ENCODE measurements at regions not wholly inside any gene's neighbourhood (a gene's known extent, or its start where the extent isn't known, plus 50 kb on each side); places are given as distances from the start of the nearest gene placed in this dataset.

DNA sequence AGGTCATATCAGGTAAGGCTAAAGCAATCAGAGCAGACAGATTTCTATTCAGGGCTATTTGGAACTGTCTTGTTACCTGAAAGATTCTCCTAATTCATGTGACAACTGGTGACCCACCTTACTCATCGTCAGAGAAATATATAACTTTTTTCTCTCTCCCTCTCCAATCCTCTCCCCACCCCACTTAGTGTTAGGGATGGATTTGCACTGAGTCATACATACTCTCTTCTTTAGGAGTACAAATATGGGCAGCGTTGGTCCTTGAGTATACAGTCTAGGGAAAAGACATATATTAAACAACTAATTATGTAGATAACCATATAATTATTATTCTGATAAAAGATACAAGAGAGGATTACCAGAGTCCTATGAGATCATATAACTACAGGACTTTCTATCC, 246.3 kb downstream of the HHIPL2 start:
- H3K9me3 ChIP-seq (ENCODE audit: control insufficient read depth, low read length) = no peaks in the 10 kb centered on the region
- no peak overlapping the region for H3K4me3 ChIP-seq (ENCODE audit: insufficient read depth, low read depth, low read length)
- WGBS, 2 experiments = 78 to 100% methylated on average over 1 of the region's 2 CpGs
- no peaks in the 10 kb centered on the region for H3K27me3 ChIP-seq (ENCODE audit: control insufficient read depth, insufficient read depth, low read length, poor library complexity, severe bottlenecking)
- no peaks in the 10 kb centered on the region for H3K36me3 ChIP-seq (ENCODE audit: control insufficient read depth, insufficient read depth, low read length)
- H3K4me1 ChIP-seq (ENCODE audit: control insufficient read depth, insufficient read depth, low read length) = no peaks in the 10 kb centered on the region
- no peak overlapping the region for H3K27ac ChIP-seq (ENCODE audit: insufficient read depth, low read depth, low read length, poor library complexity, severe bottlenecking)

DNA sequence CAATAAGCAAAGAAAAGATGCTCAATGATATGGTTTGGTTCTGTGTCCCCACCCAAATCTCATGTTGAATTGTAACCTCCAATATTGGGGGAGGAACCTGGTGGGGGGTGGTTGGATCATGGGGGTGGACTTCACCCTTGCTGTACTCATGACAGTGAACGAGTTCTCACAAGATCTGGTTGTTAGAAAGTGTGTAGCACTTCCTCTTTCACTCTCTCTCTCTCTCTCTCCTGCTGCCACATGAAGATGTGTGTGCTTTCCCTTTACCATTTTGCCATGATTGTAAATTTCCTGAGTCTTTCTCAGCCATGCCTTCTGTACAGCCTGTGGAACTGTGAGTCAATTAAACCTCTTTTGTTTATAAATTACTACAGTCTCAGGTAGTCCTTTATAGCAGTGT, 248.4 kb downstream of the HHIPL2 start:
- Histone ChIP-seq H3K27me3 (ENCODE audit: control insufficient read depth, insufficient read depth, low read length, poor library complexity, severe bottlenecking) (no peaks in the 10 kb centered on the region), H3K36me3 (ENCODE audit: control insufficient read depth, insufficient read depth, low read length) (no peaks in the 10 kb centered on the region), H3K4me1 (ENCODE audit: control insufficient read depth, insufficient read depth, low read length) (no peaks in the 10 kb centered on the region), H3K9me3 (ENCODE audit: control insufficient read depth, low read length) (no peaks in the 10 kb centered on the region), H3K4me3 (ENCODE audit: insufficient read depth, low read depth, low read length) (no peak overlapping the region), H3K27ac (ENCODE audit: insufficient read depth, low read depth, low read length, poor library complexity, severe bottlenecking) (no peak overlapping the region)
- 100% methylated on average over 1 of the region's 1 CpG for WGBS, 2 experiments

DNA sequence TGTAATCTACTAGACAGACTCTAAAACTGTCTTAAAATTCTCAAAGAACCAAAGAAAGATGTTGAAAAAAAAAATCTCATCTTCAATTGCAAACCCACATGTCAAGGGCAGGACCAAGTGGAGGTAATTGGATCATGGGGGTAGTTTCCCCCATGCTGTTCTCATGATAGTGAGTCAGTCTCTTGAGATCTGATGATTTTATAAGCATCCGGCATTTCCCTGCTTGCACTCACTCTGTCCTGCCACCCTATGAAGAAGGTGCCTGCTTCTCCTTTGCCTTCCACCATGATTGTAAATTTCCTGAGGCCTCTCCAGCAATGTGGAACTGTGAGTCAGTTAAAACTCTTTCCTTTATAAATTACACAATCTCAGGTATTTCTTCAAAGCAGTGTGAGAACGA, 257.0 kb downstream of the HHIPL2 start:
- Histone ChIP-seq H3K9me3 (ENCODE audit: control insufficient read depth, low read length) (no peaks in the 10 kb centered on the region), H3K4me3 (ENCODE audit: insufficient read depth, low read depth, low read length) (no peak overlapping the region), H3K27me3 (ENCODE audit: control insufficient read depth, insufficient read depth, low read length, poor library complexity, severe bottlenecking) (no peaks in the 10 kb centered on the region), H3K36me3 (ENCODE audit: control insufficient read depth, insufficient read depth, low read length) (no peaks in the 10 kb centered on the region), H3K27ac (ENCODE audit: insufficient read depth, low read depth, low read length, poor library complexity, severe bottlenecking) (no peak overlapping the region), H3K4me1 (ENCODE audit: control insufficient read depth, insufficient read depth, low read length) (no peaks in the 10 kb centered on the region)
- 91 to 93% methylated on average over 2 of the region's 2 CpGs for WGBS, 2 experiments

DNA sequence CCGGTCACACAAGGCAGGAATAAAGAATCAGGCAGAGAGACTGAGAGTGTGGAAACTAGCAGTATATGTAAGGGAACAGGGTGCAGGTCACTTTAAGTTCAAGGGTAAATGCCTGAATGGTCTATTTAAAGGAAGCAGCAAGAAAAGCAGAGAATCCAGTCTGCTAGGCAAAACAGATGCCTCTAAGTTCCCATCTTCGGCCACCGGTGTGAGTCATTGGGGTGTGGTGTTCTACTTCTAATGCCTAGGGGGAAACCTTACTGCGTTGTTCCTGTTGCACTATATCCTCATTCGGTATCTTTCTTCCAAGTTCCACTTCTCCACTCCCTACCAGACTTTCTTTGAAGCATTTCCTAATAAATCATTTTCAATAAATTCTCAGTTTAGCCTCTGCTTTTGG, 259.9 kb downstream of the HHIPL2 start:
- Histone ChIP-seq H3K9me3 (ENCODE audit: control insufficient read depth, low read length) (no peaks in the 10 kb centered on the region), H3K4me1 (ENCODE audit: control insufficient read depth, insufficient read depth, low read length) (no peaks in the 10 kb centered on the region), H3K4me3 (ENCODE audit: insufficient read depth, low read depth, low read length) (no peak overlapping the region), H3K36me3 (ENCODE audit: control insufficient read depth, insufficient read depth, low read length) (no peaks in the 10 kb centered on the region), H3K27ac (ENCODE audit: insufficient read depth, low read depth, low read length, poor library complexity, severe bottlenecking) (no peak overlapping the region), H3K27me3 (ENCODE audit: control insufficient read depth, insufficient read depth, low read length, poor library complexity, severe bottlenecking) (no peaks in the 10 kb centered on the region)
- 86 to 87% methylated on average over 5 of the region's 5 CpGs for WGBS, 2 experiments

DNA sequence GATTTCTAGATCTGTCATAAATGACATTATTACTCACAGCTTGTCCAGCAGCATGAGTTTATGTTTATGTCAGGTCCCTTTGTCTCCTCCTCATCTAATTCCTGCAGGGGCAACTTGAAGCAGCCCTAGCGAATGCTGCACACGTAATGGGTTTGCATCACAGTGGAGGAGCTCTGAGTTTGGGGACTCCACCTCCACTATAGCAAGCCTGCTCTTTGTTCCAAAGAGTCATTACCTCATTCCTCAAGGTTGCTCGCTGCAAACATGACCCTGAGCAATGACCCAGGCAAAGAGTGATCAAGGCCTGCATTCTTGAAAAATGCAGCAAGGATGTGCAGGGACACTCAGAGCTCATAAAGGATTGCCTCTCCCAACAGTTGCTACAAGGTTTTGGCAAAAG, 261.9 kb downstream of the HHIPL2 start:
- H3K36me3 ChIP-seq (ENCODE audit: control insufficient read depth, insufficient read depth, low read length) = no peaks in the 10 kb centered on the region
- no peak overlapping the region for H3K27ac ChIP-seq (ENCODE audit: insufficient read depth, low read depth, low read length, poor library complexity, severe bottlenecking)
- H3K9me3 ChIP-seq (ENCODE audit: control insufficient read depth, low read length) = no peaks in the 10 kb centered on the region
- no peak overlapping the region for H3K4me3 ChIP-seq (ENCODE audit: insufficient read depth, low read depth, low read length)
- 81 to 85% methylated on average over 3 of the region's 3 CpGs for WGBS, 2 experiments
- H3K4me1 ChIP-seq (ENCODE audit: control insufficient read depth, insufficient read depth, low read length) = no peaks in the 10 kb centered on the region
- no peaks in the 10 kb centered on the region for H3K27me3 ChIP-seq (ENCODE audit: control insufficient read depth, insufficient read depth, low read length, poor library complexity, severe bottlenecking)

DNA sequence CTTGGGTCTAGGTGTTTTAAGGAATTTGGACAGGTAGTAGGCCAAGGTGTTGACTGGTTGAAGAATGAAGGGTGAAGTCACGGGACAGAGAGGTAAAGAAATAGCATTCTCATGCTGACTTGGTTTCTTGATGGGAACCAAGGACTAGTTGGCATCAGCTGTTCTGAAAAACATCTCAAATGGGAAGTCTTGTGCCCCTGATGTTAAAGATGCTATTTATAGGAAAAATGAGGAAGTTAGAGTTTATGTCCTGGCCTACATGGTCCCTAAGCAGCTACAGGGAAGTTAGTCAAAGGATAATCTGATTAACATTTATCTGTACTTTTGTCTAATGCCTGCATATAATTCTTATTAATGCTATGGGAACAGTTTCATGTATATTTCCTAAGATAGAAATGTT, 262.4 kb downstream of the HHIPL2 start:
- Histone ChIP-seq H3K9me3 (ENCODE audit: control insufficient read depth, low read length) (no peaks in the 10 kb centered on the region), H3K27me3 (ENCODE audit: control insufficient read depth, insufficient read depth, low read length, poor library complexity, severe bottlenecking) (no peaks in the 10 kb centered on the region), H3K36me3 (ENCODE audit: control insufficient read depth, insufficient read depth, low read length) (no peaks in the 10 kb centered on the region), H3K4me1 (ENCODE audit: control insufficient read depth, insufficient read depth, low read length) (no peaks in the 10 kb centered on the region), H3K4me3 (ENCODE audit: insufficient read depth, low read depth, low read length) (no peak overlapping the region), H3K27ac (ENCODE audit: insufficient read depth, low read depth, low read length, poor library complexity, severe bottlenecking) (no peak overlapping the region)
- 87 to 92% methylated on average over 1 of the region's 1 CpG for WGBS, 2 experiments

DNA sequence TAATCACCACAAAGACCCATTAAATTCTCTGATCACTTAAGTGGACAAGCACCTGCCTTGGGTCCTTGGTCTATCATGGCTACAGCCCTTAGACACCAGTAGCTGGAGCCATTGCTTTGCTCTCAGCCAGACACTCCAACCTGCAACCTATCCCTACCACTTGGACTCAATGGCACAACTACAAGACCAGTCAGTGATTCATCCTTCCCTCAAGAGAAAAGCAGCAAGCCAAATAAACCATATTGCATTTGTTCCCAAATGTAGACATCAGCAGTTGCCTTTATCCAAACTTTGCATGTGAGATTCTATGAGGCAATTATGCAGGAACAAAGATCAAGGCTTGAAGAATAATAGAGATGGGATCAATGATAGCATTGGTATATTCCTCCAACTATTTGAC, 263.4 kb downstream of the HHIPL2 start:
- no peak overlapping the region for H3K4me3 ChIP-seq (ENCODE audit: insufficient read depth, low read depth, low read length)
- no peaks in the 10 kb centered on the region for H3K36me3 ChIP-seq (ENCODE audit: control insufficient read depth, insufficient read depth, low read length)
- H3K27me3 ChIP-seq (ENCODE audit: control insufficient read depth, insufficient read depth, low read length, poor library complexity, severe bottlenecking) = no peaks in the 10 kb centered on the region
- H3K27ac ChIP-seq (ENCODE audit: insufficient read depth, low read depth, low read length, poor library complexity, severe bottlenecking) = no peak overlapping the region
- no peaks in the 10 kb centered on the region for H3K9me3 ChIP-seq (ENCODE audit: control insufficient read depth, low read length)
- no peaks in the 10 kb centered on the region for H3K4me1 ChIP-seq (ENCODE audit: control insufficient read depth, insufficient read depth, low read length)

DNA sequence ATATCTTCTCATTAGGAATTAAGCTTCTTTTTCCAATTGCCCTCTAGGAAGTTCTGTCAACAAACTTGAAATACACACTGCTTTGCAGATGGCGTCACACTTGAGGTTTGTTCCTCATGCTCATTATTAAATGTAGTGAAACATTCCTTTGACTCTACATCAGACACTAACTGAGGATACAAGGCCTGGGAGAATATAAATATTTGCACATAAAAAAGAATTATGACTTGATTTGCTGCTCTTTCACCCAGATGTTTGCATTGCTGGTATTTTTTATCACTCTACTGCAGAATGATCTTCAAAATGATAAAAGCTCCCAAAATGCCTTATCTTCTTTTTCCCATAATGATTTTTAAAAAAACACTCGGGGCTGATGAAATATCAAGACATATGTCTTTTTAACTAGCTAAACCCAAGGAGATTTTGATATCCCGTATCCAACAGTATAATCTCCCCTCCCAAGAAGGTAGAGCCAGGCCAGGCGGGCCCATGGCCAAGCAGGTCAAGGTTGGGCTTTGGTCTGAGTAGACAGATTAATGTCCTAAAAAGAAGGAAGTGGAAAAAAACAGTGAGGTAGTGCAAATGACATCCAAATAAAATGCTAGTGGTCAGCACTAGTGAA, 264.6 kb downstream of the HHIPL2 start:
- Histone ChIP-seq H3K27me3 (ENCODE audit: control insufficient read depth, insufficient read depth, low read length, poor library complexity, severe bottlenecking) (no peaks in the 10 kb centered on the region), H3K9me3 (ENCODE audit: control insufficient read depth, low read length) (no peaks in the 10 kb centered on the region), H3K4me3 (ENCODE audit: insufficient read depth, low read depth, low read length) (no peak overlapping the region), H3K27ac (ENCODE audit: insufficient read depth, low read depth, low read length, poor library complexity, severe bottlenecking) (no peak overlapping the region), H3K4me1 (ENCODE audit: control insufficient read depth, insufficient read depth, low read length) (no peaks in the 10 kb centered on the region), H3K36me3 (ENCODE audit: control insufficient read depth, insufficient read depth, low read length) (no peaks in the 10 kb centered on the region)
- WGBS, 2 experiments = 92 to 95% methylated on average over 4 of the region's 4 CpGs

DNA sequence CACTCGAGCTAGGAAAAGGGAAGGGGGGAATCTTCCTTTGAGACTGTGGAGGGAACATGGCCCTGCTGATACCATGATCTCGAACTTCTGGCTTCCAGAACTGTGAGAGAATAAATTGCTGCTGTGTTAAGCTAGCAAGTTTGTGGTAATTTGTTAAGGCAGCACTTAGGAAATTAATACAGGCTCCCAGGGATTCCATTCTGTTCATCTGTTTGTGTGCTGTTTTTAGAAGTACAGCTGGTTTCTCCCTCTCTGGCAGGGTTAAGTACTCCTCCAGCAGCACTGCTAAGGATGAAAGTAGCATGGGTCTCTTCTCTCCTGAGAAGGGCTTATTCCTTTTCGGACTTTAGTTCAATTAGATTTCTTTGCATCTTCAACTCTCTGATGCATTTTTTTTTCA, 268.3 kb downstream of the HHIPL2 start:
- no peak overlapping the region for H3K4me3 ChIP-seq (ENCODE audit: insufficient read depth, low read depth, low read length)
- no peaks in the 10 kb centered on the region for H3K36me3 ChIP-seq (ENCODE audit: control insufficient read depth, insufficient read depth, low read length)
- no peak overlapping the region for H3K27ac ChIP-seq (ENCODE audit: insufficient read depth, low read depth, low read length, poor library complexity, severe bottlenecking)
- H3K27me3 ChIP-seq (ENCODE audit: control insufficient read depth, insufficient read depth, low read length, poor library complexity, severe bottlenecking) = no peaks in the 10 kb centered on the region
- 80 to 94% methylated on average over 2 to 3 of the region's 3 CpGs for WGBS, 2 experiments
- no peaks in the 10 kb centered on the region for H3K9me3 ChIP-seq (ENCODE audit: control insufficient read depth, low read length)
- H3K4me1 ChIP-seq (ENCODE audit: control insufficient read depth, insufficient read depth, low read length) = no peaks in the 10 kb centered on the region

DNA sequence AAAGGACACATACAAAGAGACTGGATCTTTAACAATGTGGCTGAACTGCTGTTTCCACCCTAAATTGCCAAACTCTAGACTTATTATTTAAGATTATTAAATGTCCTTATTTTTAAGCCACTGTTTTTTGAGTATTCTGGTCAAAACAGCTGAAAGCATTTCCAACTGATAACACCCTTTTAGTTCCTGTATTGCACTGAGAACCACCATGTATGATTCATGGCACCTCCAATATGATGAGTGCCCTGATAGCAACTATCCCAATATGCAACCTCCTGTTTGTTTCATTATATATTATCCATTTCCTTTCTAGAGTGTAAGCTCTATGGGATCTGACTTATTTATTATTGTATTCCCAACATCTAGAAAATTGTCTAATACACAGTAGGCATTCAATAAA, 269.4 kb downstream of the HHIPL2 start:
- no peaks in the 10 kb centered on the region for H3K9me3 ChIP-seq (ENCODE audit: control insufficient read depth, low read length)
- H3K4me1 ChIP-seq (ENCODE audit: control insufficient read depth, insufficient read depth, low read length) = no peaks in the 10 kb centered on the region
- H3K36me3 ChIP-seq (ENCODE audit: control insufficient read depth, insufficient read depth, low read length) = no peaks in the 10 kb centered on the region
- no peaks in the 10 kb centered on the region for H3K27me3 ChIP-seq (ENCODE audit: control insufficient read depth, insufficient read depth, low read length, poor library complexity, severe bottlenecking)
- H3K27ac ChIP-seq (ENCODE audit: insufficient read depth, low read depth, low read length, poor library complexity, severe bottlenecking) = no peak overlapping the region
- no peak overlapping the region for H3K4me3 ChIP-seq (ENCODE audit: insufficient read depth, low read depth, low read length)
